T-helper 1 cell treated with Interleukin-12 subunit alpha and Interleukin-12 subunit beta and Interleukin-4 antibody, amounts not matched to agents 30 μg/mL and 1 μg/mL, for 36 hours (primary cell): ENCODE measurements at regions not wholly inside any gene's neighbourhood (a gene's known extent, or its start where the extent isn't known, plus 50 kb on each side); places are given as distances from the start of the nearest gene placed in this dataset.

Experiments
- H3K27ac Mint-ChIP-seq: one replicate; pipeline ENCODE4 v1.8.0; 2021; ENCODE audit warnings: mild to moderate bottlenecking, mixed read lengths
- H3K27me3 Mint-ChIP-seq: one replicate; pipeline ENCODE4 v1.8.0; 2021; ENCODE audit warnings: low read depth, mixed read lengths
- H3K36me3 Mint-ChIP-seq: one replicate; pipeline ENCODE4 v1.8.0; 2021; ENCODE audit warnings: low read depth, mixed read lengths
- H3K4me1 Mint-ChIP-seq: one replicate; pipeline ENCODE4 v1.8.0; 2021; ENCODE audit warnings: low read depth, mixed read lengths
- H3K4me3 Mint-ChIP-seq: one replicate; pipeline ENCODE4 v1.8.0; 2021; ENCODE audit warnings: mild to moderate bottlenecking, moderate library complexity, mixed read lengths
- H3K9me3 Mint-ChIP-seq: one replicate; pipeline ENCODE4 v1.8.0; 2021; ENCODE audit warnings: mixed read lengths

DNA sequence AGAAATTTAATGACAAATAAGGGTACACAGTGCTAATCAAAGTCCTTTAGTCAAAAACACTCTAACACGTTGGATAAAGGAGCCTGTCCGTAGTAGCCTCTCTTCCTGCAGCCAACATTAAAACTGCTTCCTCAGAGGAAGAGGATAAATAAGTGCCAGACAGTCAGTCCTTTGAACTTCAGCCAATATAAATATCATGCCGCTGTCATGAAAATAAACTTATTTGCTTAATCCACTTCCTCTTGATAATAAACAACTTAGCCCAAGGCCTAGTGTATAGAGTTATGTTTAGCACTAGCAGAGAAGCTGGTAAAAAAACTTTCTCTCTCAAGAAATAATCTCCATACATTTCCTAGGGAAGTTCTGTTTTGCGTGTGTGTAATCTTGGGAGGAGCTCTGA is 196.7 kb downstream of the HS3ST1 start:
- H3K36me3 Mint-ChIP-seq = no peaks in the 10 kb centered on the region
- no peaks in the 10 kb centered on the region for H3K27me3 Mint-ChIP-seq
- H3K27ac Mint-ChIP-seq = no peak overlapping the region
- no peaks in the 10 kb centered on the region for H3K4me1 Mint-ChIP-seq
- H3K9me3 Mint-ChIP-seq = no peaks in the 10 kb centered on the region
- no peak overlapping the region for H3K4me3 Mint-ChIP-seq

- Mint-ChIP-seq H3K36me3 (no peaks in the 10 kb centered on the region), H3K4me3 (no peak overlapping the region), H3K27me3 (no peaks in the 10 kb centered on the region), H3K4me1 (no peaks in the 10 kb centered on the region), H3K27ac (no peak overlapping the region), H3K9me3 (no peaks in the 10 kb centered on the region)
These were observed 197.8 kb downstream of the HS3ST1 start for GRCh38 chr4:11230866-11231265.

GRCh38 chr4:11228530-11228929 is 200.2 kb downstream of the HS3ST1 start:
- Mint-ChIP-seq H3K27ac (no peak overlapping the region), H3K4me1 (no peaks in the 10 kb centered on the region), H3K4me3 (no peak overlapping the region), H3K9me3 (no peaks in the 10 kb centered on the region), H3K27me3 (no peaks in the 10 kb centered on the region), H3K36me3 (no peaks in the 10 kb centered on the region)

DNA sequence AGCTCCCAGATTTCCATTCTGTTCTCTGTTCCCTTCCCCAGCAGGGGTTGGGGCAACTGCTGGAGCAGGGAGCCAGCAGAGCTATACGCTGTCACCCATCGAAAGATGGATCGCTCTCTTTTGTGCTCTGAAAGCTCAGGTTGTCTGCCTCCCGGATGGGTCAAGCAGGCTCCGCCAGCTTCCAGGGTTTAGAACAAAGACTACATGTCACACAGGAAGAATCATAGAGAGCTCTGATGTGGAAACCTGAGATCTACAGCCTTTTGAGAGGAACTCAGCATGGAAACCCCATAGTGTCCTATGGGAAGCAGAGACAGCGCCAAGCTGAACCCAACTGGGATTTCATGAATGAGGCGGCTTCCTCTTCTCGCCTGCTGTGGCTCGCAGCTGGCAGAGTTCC is 205.4 kb downstream of the HS3ST1 start:
- no peaks in the 10 kb centered on the region for H3K27me3 Mint-ChIP-seq
- H3K4me1 Mint-ChIP-seq = no peaks in the 10 kb centered on the region
- H3K9me3 Mint-ChIP-seq = no peaks in the 10 kb centered on the region
- no peaks in the 10 kb centered on the region for H3K36me3 Mint-ChIP-seq
- H3K27ac Mint-ChIP-seq = no peak overlapping the region
- H3K4me3 Mint-ChIP-seq = no peak overlapping the region

- no peaks in the 10 kb centered on the region for H3K36me3 Mint-ChIP-seq
- no peak overlapping the region for H3K27ac Mint-ChIP-seq
These were observed 210.0 kb downstream of the HS3ST1 start for GRCh38 chr4:11218692-11219091.

DNA sequence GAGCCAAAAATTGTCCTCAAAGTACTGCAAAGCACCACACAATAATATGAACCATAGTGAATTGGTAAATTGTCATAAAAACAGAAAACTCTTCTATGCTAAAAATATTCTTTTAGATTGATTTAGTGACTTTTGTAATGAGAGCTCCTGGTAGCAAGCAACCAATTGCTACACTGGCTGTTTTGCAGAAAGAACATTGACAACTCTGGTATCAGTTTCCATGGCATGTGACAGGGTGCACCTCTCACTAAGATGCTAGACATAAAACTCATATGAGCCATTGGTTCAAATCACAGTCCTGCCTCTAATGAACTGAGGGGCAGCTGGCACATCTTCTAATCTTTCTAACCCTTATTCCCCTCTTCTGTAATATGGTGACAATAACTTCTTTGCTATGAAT is 212.2 kb downstream of the HS3ST1 start:
- H3K27ac Mint-ChIP-seq = no peak overlapping the region
- H3K9me3 Mint-ChIP-seq = no peaks in the 10 kb centered on the region
- no peak overlapping the region for H3K4me3 Mint-ChIP-seq
- H3K4me1 Mint-ChIP-seq = no peaks in the 10 kb centered on the region
- H3K36me3 Mint-ChIP-seq = no peaks in the 10 kb centered on the region
- no peaks in the 10 kb centered on the region for H3K27me3 Mint-ChIP-seq

More at GRCh38 chr4:11218692-11219091, 210.0 kb downstream of the HS3ST1 start:
- Mint-ChIP-seq H3K27me3 (no peaks in the 10 kb centered on the region), H3K9me3 (no peaks in the 10 kb centered on the region), H3K4me3 (no peak overlapping the region), H3K4me1 (no peaks in the 10 kb centered on the region)

DNA sequence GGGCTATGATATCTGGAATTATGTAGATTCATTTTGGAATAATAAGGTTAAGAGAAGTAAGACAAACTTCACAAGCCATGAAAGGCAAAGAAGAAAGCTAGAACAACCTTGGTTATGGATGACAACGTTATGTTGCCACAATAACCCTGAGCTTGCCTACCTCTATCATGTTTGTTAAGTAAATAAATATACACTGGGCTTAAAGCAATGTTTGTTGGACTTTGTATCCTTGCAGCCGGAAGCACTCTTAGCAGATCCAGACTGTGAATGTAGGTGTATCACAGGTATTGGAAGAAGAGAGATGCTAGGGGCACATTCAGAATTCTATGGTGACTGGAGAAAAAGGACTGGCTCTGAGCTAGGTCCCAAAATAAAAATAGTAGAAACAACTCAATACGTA is 214.4 kb downstream of the HS3ST1 start:
- no peaks in the 10 kb centered on the region for H3K36me3 Mint-ChIP-seq
- no peak overlapping the region for H3K4me3 Mint-ChIP-seq
- no peaks in the 10 kb centered on the region for H3K4me1 Mint-ChIP-seq
- H3K27me3 Mint-ChIP-seq = no peaks in the 10 kb centered on the region
- peaks cover 3% of the 10 kb centered on the region for H3K9me3 Mint-ChIP-seq
- no peak overlapping the region for H3K27ac Mint-ChIP-seq

GRCh38 chr4:11209826-11210225 is 218.9 kb downstream of the HS3ST1 start:
- H3K4me3 Mint-ChIP-seq = no peak overlapping the region
- H3K27ac Mint-ChIP-seq = no peak overlapping the region
- H3K4me1 Mint-ChIP-seq = no peaks in the 10 kb centered on the region
- H3K36me3 Mint-ChIP-seq = no peaks in the 10 kb centered on the region
- H3K27me3 Mint-ChIP-seq = no peaks in the 10 kb centered on the region
- peaks cover 24% of the 10 kb centered on the region for H3K9me3 Mint-ChIP-seq

DNA sequence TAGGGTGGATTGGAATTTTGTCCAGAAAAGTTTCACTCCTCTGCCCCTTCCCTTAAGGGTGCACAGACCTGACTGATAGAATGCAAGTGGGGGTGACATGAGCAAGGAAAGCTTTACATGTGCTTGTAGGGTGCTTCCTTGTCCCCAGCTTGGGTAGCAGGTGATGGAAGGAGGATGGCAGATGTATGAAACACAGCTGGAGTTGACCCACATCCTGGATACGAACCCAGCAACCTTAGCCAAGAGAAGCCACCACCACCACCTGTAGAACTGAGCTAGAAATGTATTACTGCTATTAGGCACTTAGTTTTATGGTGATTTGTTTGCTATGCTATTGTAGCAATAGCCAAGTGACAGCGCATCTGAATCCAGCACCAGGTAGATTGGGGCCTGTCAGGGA is 227.4 kb downstream of the HS3ST1 start:
- no peaks in the 10 kb centered on the region for H3K27me3 Mint-ChIP-seq
- peaks cover 2% of the 10 kb centered on the region for H3K9me3 Mint-ChIP-seq
- no peak overlapping the region for H3K4me3 Mint-ChIP-seq
- no peaks in the 10 kb centered on the region for H3K36me3 Mint-ChIP-seq
- H3K4me1 Mint-ChIP-seq = no peaks in the 10 kb centered on the region
- H3K27ac Mint-ChIP-seq = no peak overlapping the region

GRCh38 chr4:11198516-11199305 is 230.0 kb downstream of the HS3ST1 start:
- Mint-ChIP-seq H3K4me3 (no peak overlapping the region), H3K4me1 (no peaks in the 10 kb centered on the region), H3K27ac (no peak overlapping the region), H3K9me3 (no peaks in the 10 kb centered on the region), H3K27me3 (no peaks in the 10 kb centered on the region), H3K36me3 (no peaks in the 10 kb centered on the region)

DNA sequence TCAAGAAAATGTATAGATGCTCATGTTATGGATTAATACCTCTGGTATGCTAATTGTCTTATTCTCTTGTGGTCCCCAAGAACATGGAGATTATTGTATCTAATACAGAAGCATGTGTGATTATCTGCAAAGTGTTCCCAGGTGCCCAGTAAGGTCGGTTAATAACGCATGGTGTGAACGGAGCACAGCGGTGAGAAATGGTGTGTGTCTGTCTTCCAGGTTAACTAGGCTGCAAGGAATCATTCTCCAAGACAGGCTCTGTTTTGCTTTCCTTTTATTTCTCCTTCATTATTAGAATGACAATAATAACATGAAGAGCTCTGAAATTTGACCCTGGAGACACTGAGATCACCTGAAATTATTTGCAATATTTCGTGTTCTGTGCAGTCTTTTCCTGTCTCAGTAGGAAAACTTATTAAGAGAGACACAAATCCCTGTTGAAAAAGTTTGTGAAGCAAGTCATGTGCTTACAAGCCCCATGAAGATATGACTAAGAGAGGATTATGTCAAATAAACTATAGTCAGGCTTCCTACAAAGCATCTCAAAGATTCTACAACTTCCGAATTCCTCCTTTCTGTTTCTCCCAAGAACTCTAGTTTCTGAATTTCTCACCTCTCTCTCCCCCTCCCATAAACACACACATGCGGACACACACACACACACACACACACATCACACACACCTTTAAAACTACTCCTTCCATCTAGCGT is 230.9 kb downstream of the HS3ST1 start:
- Mint-ChIP-seq H3K27ac (no peak overlapping the region), H3K9me3 (no peaks in the 10 kb centered on the region), H3K27me3 (no peaks in the 10 kb centered on the region), H3K4me1 (no peaks in the 10 kb centered on the region), H3K4me3 (no peak overlapping the region), H3K36me3 (no peaks in the 10 kb centered on the region)

GRCh38 chr4:11196927-11197522 is 231.7 kb downstream of the HS3ST1 start:
- Mint-ChIP-seq H3K27ac (no peak overlapping the region), H3K27me3 (no peaks in the 10 kb centered on the region), H3K4me3 (no peak overlapping the region), H3K36me3 (no peaks in the 10 kb centered on the region), H3K9me3 (no peaks in the 10 kb centered on the region), H3K4me1 (no peaks in the 10 kb centered on the region)

DNA sequence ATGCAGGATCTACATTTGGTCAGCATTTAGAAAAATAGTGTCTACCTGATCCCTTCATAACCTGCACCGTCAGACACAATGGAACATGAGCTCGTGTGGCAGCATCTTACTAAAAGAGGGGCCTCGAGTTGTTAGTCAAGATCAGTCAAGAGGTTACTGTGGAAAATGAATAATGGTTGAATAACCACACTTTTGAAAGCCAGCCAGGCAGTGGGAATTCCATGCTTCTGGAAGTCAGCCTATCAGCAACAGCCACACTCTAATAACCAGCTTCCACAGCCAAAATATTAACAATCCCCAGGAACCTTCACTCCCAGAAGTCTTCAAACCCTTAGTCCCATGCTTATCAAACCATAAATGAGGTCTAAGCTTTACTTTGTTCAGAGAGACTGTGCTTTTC is 234.3 kb downstream of the HS3ST1 start:
- Mint-ChIP-seq H3K9me3 (no peaks in the 10 kb centered on the region), H3K27me3 (no peaks in the 10 kb centered on the region), H3K4me1 (peaks cover 5% of the 10 kb centered on the region), H3K27ac (no peak overlapping the region), H3K4me3 (no peak overlapping the region), H3K36me3 (no peaks in the 10 kb centered on the region)

DNA sequence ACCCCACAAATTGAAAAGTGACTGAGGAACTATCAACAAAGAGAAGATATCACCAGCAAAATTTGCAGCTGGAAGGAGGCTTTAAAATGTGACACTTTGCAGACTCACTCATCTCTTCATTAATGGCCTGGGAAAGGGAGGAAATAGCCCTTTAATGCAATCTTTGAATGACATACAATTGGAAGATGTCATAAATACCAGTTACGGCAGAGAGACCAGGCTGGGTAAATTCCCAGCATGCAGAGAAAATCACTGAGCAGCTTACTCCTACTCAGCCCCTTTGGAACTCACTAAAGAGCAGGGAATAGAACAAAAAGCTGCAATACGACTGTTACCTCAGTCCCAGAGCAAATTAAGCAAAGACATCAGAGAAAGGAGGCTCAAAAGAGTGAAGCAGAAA is 238.9 kb downstream of the HS3ST1 start:
- Mint-ChIP-seq H3K4me3 (no peak overlapping the region), H3K9me3 (no peaks in the 10 kb centered on the region), H3K27me3 (no peaks in the 10 kb centered on the region), H3K27ac (no peak overlapping the region), H3K36me3 (no peaks in the 10 kb centered on the region), H3K4me1 (peaks cover 6% of the 10 kb centered on the region)

DNA sequence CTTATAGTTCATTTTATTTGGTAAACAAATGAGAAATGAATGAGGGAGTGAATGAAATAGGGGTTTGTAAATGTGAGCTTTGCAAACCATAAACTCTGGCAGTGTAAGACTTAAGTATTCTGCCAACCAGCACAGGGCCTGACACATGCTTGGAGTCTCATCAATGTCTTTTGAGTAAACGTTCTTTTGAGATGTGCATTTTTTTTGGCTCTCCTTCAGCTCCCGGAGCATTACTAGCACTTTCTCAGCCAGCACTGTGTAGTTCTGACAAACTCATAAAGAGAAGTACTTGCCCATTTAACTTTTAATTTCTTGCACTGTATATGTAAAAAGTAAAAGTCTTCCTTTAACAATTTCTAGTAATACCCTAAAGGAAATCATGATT is 245.3 kb downstream of the HS3ST1 start:
- Mint-ChIP-seq H3K27ac (no peak overlapping the region), H3K9me3 (no peaks in the 10 kb centered on the region), H3K27me3 (no peaks in the 10 kb centered on the region), H3K4me3 (no peak overlapping the region), H3K36me3 (no peaks in the 10 kb centered on the region), H3K4me1 (no peaks in the 10 kb centered on the region)
